SH-SY5Y (cell line): ENCODE measurements at regions not wholly inside any gene's neighbourhood (a gene's known extent, or its start where the extent isn't known, plus 50 kb on each side); places are given as distances from the start of the nearest gene placed in this dataset.

Experiments used
- GATA2 ChIP-seq: IDR thresholded peaks from 2 replicates; pipeline ENCODE4 v1.6.1; 2011; ENCODE audit warnings: mild to moderate bottlenecking, low read depth, low read length
- GATA3 ChIP-seq: IDR thresholded peaks from 2 replicates; pipeline ENCODE4 v1.6.1; 2011; ENCODE audit warnings: low read depth, mild to moderate bottlenecking, low read length, moderate library complexity

GRCh38 chr14:40271480-40271879 lies 839.2 kb upstream of the FBXO33 start:
- TF ChIP-seq GATA3, result no peak
- TF ChIP-seq GATA2, result no peak
